ENCODE measurements at regions not wholly inside any gene's neighbourhood (a gene's known extent, or its start where the extent isn't known, plus 50 kb on each side); places are given as distances from the start of the nearest gene placed in this dataset.

- ATAC-seq (replicated peaks in 1 of 2) (no peak), DNase-seq (no peak)
- H3K27ac Mint-ChIP-seq = no peak overlapping the region
Measured at GRCh38 chr7:116351966-116352365, 141.6 kb downstream of the TES start.

GRCh38 chr7:116353647-116354046, 143.3 kb downstream of the TES start:
- H3K9me3 Mint-ChIP-seq = peaks cover 0 to 3% of the 10 kb centered on the region in 2 donors
- no peak overlapping the region for H3K4me3 Mint-ChIP-seq
- peaks cover 0 to 3% of the 10 kb centered on the region in 2 donors for H3K36me3 Mint-ChIP-seq (ENCODE audit: insufficient read depth in 2 of 2)
- peaks cover 22% of the 10 kb centered on the region for H3K27me3 Mint-ChIP-seq (ENCODE audit: low read depth)
- H3K27ac Mint-ChIP-seq = no peak overlapping the region
- DNase-seq (no peak), ATAC-seq (replicated peaks in 1 of 2) (no peak)
- H3K4me1 Mint-ChIP-seq (ENCODE audit: low read depth) = no peaks in the 10 kb centered on the region

More at GRCh38 chr7:116351966-116352365, 141.6 kb downstream of the TES start:
- peaks cover 24% of the 10 kb centered on the region for H3K27me3 Mint-ChIP-seq (ENCODE audit: low read depth)
- H3K4me1 Mint-ChIP-seq (ENCODE audit: low read depth) = no peaks in the 10 kb centered on the region
- H3K36me3 Mint-ChIP-seq (ENCODE audit: insufficient read depth in 2 of 2) = peaks cover 0 to 4% of the 10 kb centered on the region in 2 donors
- H3K4me3 Mint-ChIP-seq = no peak overlapping the region
- peaks cover 0 to 5% of the 10 kb centered on the region in 2 donors for H3K9me3 Mint-ChIP-seq

GRCh38 chr7:116354171-116354545, 143.8 kb downstream of the TES start:
- H3K4me3 Mint-ChIP-seq = no peak overlapping the region

GRCh38 chr7:116354546-116355423, 144.4 kb downstream of the TES start:
- no peaks in the 10 kb centered on the region for H3K36me3 Mint-ChIP-seq (ENCODE audit: insufficient read depth in 2 of 2)
- peaks cover 15% of the 10 kb centered on the region for H3K27me3 Mint-ChIP-seq (ENCODE audit: low read depth)

More at GRCh38 chr7:116354171-116354545, 143.8 kb downstream of the TES start:
- Mint-ChIP-seq H3K27ac (no peak overlapping the region), H3K9me3 (no peaks in the 10 kb centered on the region), H3K27me3 (ENCODE audit: low read depth) (peaks cover 16% of the 10 kb centered on the region), H3K4me1 (ENCODE audit: low read depth) (no peaks in the 10 kb centered on the region), H3K36me3 (ENCODE audit: insufficient read depth in 2 of 2) (no peaks in the 10 kb centered on the region)
- ATAC-seq (replicated peaks in 1 of 2) (no peak), DNase-seq (no peak)

GRCh38 chr7:116355424-116355765, 144.1 kb upstream of the CAV2 start:
- Mint-ChIP-seq H3K36me3 (ENCODE audit: insufficient read depth in 2 of 2) (no peaks in the 10 kb centered on the region), H3K27ac (no peak overlapping the region), H3K27me3 (ENCODE audit: low read depth) (peaks cover 15% of the 10 kb centered on the region), H3K9me3 (no peaks in the 10 kb centered on the region), H3K4me1 (ENCODE audit: low read depth) (no peaks in the 10 kb centered on the region), H3K4me3 (no peak overlapping the region)
- no peak for DNase-seq
- no peak for ATAC-seq (replicated peaks in 1 of 2)

More at GRCh38 chr7:116354546-116355423, 144.4 kb downstream of the TES start:
- H3K4me1 Mint-ChIP-seq (ENCODE audit: low read depth) = no peaks in the 10 kb centered on the region
- DNase-seq = no peak
- H3K9me3 Mint-ChIP-seq = no peaks in the 10 kb centered on the region
- no peak overlapping the region for H3K27ac Mint-ChIP-seq
- no peak for ATAC-seq (replicated peaks in 1 of 2)
- no peak overlapping the region for H3K4me3 Mint-ChIP-seq

GRCh38 chr7:116356333-116356965, 143.1 kb upstream of the CAV2 start:
- no peak overlapping the region for H3K4me3 Mint-ChIP-seq
- H3K9me3 Mint-ChIP-seq = no peaks in the 10 kb centered on the region

GRCh38 chr7:116356979-116357378, 142.6 kb upstream of the CAV2 start:
- H3K4me1 Mint-ChIP-seq (ENCODE audit: low read depth) = no peaks in the 10 kb centered on the region
- H3K27me3 Mint-ChIP-seq (ENCODE audit: low read depth) = peaks cover 17% of the 10 kb centered on the region
- no peak overlapping the region for H3K4me3 Mint-ChIP-seq
- no peaks in the 10 kb centered on the region for H3K9me3 Mint-ChIP-seq
- DNase-seq (no peak), ATAC-seq (replicated peaks in 1 of 2) (no peak)
- H3K36me3 Mint-ChIP-seq (ENCODE audit: insufficient read depth in 2 of 2) = no peaks in the 10 kb centered on the region
- H3K27ac Mint-ChIP-seq = no peak overlapping the region

More at GRCh38 chr7:116356333-116356965, 143.1 kb upstream of the CAV2 start:
- Mint-ChIP-seq H3K27ac (no peak overlapping the region), H3K36me3 (ENCODE audit: insufficient read depth in 2 of 2) (no peaks in the 10 kb centered on the region), H3K27me3 (ENCODE audit: low read depth) (peaks cover 15% of the 10 kb centered on the region), H3K4me1 (ENCODE audit: low read depth) (no peaks in the 10 kb centered on the region)
- ATAC-seq (replicated peaks in 1 of 2) (no peak), DNase-seq (no peak)

GRCh38 chr7:116357781-116358670, 141.5 kb upstream of the CAV2 start:
- Mint-ChIP-seq H3K27ac (no peak overlapping the region), H3K4me1 (ENCODE audit: low read depth) (no peaks in the 10 kb centered on the region), H3K9me3 (no peaks in the 10 kb centered on the region), H3K27me3 (ENCODE audit: low read depth) (peaks cover 20% of the 10 kb centered on the region), H3K4me3 (no peak overlapping the region), H3K36me3 (ENCODE audit: insufficient read depth in 2 of 2) (no peaks in the 10 kb centered on the region)
- no peak for DNase-seq
- no peak for ATAC-seq (replicated peaks in 1 of 2)

GRCh38 chr7:116361767-116362166, 137.8 kb upstream of the CAV2 start:
- Mint-ChIP-seq H3K4me1 (ENCODE audit: low read depth) (no peaks in the 10 kb centered on the region), H3K36me3 (ENCODE audit: insufficient read depth in 2 of 2) (no peaks in the 10 kb centered on the region), H3K4me3 (no peak overlapping the region), H3K27me3 (ENCODE audit: low read depth) (peaks cover 16% of the 10 kb centered on the region), H3K9me3 (no peaks in the 10 kb centered on the region), H3K27ac (no peak overlapping the region)
- ATAC-seq (replicated peaks in 1 of 2) = no peak
- no peak for DNase-seq

- Mint-ChIP-seq H3K4me3 (no peak overlapping the region), H3K27me3 (ENCODE audit: low read depth) (peaks cover 12% of the 10 kb centered on the region), H3K4me1 (ENCODE audit: low read depth) (no peaks in the 10 kb centered on the region), H3K36me3 (ENCODE audit: insufficient read depth in 2 of 2) (no peaks in the 10 kb centered on the region), H3K27ac (no peak overlapping the region), H3K9me3 (no peaks in the 10 kb centered on the region)
- no peak for ATAC-seq (replicated peaks in 1 of 2)
- no peak for DNase-seq
Measured at GRCh38 chr7:116363637-116364432, 135.7 kb upstream of the CAV2 start.

- Mint-ChIP-seq H3K36me3 (ENCODE audit: insufficient read depth in 2 of 2) (no peaks in the 10 kb centered on the region), H3K27me3 (ENCODE audit: low read depth) (peaks cover 12% of the 10 kb centered on the region), H3K4me3 (no peak overlapping the region), H3K27ac (no peak overlapping the region), H3K4me1 (ENCODE audit: low read depth) (no peaks in the 10 kb centered on the region), H3K9me3 (no peaks in the 10 kb centered on the region)
- no peak for DNase-seq
- ATAC-seq (replicated peaks in 1 of 2) = no peak
Measured at GRCh38 chr7:116364469-116364868, 135.1 kb upstream of the CAV2 start.

GRCh38 chr7:116365797-116366196, 133.7 kb upstream of the CAV2 start:
- Mint-ChIP-seq H3K4me3 (no peak overlapping the region), H3K9me3 (no peaks in the 10 kb centered on the region), H3K4me1 (ENCODE audit: low read depth) (no peaks in the 10 kb centered on the region), H3K36me3 (ENCODE audit: insufficient read depth in 2 of 2) (no peaks in the 10 kb centered on the region), H3K27me3 (ENCODE audit: low read depth) (peaks cover 12% of the 10 kb centered on the region), H3K27ac (no peak overlapping the region)
- ATAC-seq (replicated peaks in 1 of 2) = no peak
- DNase-seq = no peak

All from activated T-cell treated with anti-CD3 and anti-CD28 coated beads, Interleukin-2, amount 50 U/mL, for 72 hours (primary cell).